K562 (cell line): ENCODE measurements at regions not wholly inside any gene's neighbourhood (a gene's known extent, or its start where the extent isn't known, plus 50 kb on each side); places are given as distances from the start of the nearest gene placed in this dataset.

Experiments
- ATAC-seq: fragments of 200-7000 bp; cut with Tn5 transposase; 3 replicates; pipeline ENCODE4 v1.9.1; 2020; ENCODE audit warnings: moderate library complexity
- BruUV-seq: library from RNA; stranded (reverse); fragments of 400-500 nt; replicated peaks from 2 replicates; lab custom pipeline; 2021; lab: Mats Ljungman, UMichigan
- CTCF ChIA-PET: fragments of 300-600 bp; formaldehyde crosslinking; extraction: SDS; loops from one replicate; lab custom pipeline; 2021; ENCODE audit warnings: low intra/inter-chr PET ratio; lab: Yijun Ruan, JAX
- POLR2A ChIA-PET: fragments of 300-600, 350-650 bp; sonication (Branson Sonifier 250); formaldehyde crosslinking; extraction: SDS; loops from one replicate; lab custom pipeline; 2021; ENCODE audit warnings: antibody characterized with exemption, inconsistent platforms; lab: Yijun Ruan, JAX
- DNase-seq, 4 experiments: peaks; one replicate each; pipeline versions ENCODE4 v3.0.0 to v3.0.0-alpha.2; 2011 to 2018; ENCODE audit warnings: low spot score in 3 of 4, mixed read lengths in 3 of 4; ENCODE audit errors: extremely low read depth in 1 of 4
- FAIRE-seq: peaks from 2 replicates; lab custom pipeline; 2011; peaks lifted over from hg19 to GRCh38; lab: Jason Lieb, UNC
- H2AFZ ChIP-seq: 2 replicates; pipeline ENCODE4 v1.6.0; 2011; ENCODE audit warnings: low read depth, low read length, control low read depth, inconsistent platforms
- H3K27ac ChIP-seq: fragments of 200-600 bp; 3 replicates; pipeline ENCODE4 v1.8.0; 2011; ENCODE audit warnings: low read depth, mild to moderate bottlenecking, control low read depth, inconsistent platforms, low read length, moderate library complexity, mixed read lengths; ENCODE audit errors: extremely low read depth
- H3K27me3 ChIP-seq, 2 experiments: fragments of 300-600 bp in 1 of 2; 2 replicates in 1 of 2; 3 replicates in 1 of 2; pipeline versions ENCODE4 v1.6.0 to v1.8.0; 2011; ENCODE audit warnings: inconsistent platforms in 2 of 2, low read length in 2 of 2, mild to moderate bottlenecking in 1 of 2, mixed read lengths in 1 of 2, moderate library complexity in 1 of 2; ENCODE audit not compliant: control insufficient read depth in 2 of 2, insufficient read depth in 2 of 2
- H3K36me3 ChIP-seq: fragments of 300-600 bp; 3 replicates; pipeline ENCODE4 v1.8.0; 2011; ENCODE audit warnings: mild to moderate bottlenecking, low read length, inconsistent platforms; ENCODE audit not compliant: control insufficient read depth, insufficient read depth
- H3K4me1 ChIP-seq, 2 experiments: fragments of 200-600 bp in 1 of 2; replicated peaks in 1 of 2; 2 replicates in 1 of 2; 3 replicates in 1 of 2; pipeline versions ENCODE4 v1.5.1 to v1.8.0; 2011; ENCODE audit warnings: inconsistent platforms in 2 of 2, low read length in 2 of 2, mild to moderate bottlenecking in 1 of 2, mixed read lengths in 1 of 2, moderate library complexity in 1 of 2; ENCODE audit not compliant: control insufficient read depth in 2 of 2, insufficient read depth in 2 of 2
- H3K4me2 ChIP-seq: 2 replicates; pipeline ENCODE4 v1.6.1; 2011; ENCODE audit warnings: low read length, control low read depth, inconsistent platforms, mixed read lengths; ENCODE audit not compliant: insufficient read depth
- H3K4me3 ChIP-seq: fragments of 200-600 bp; sonication (generic), shearing (Covaris generic); 2 replicates; pipeline ENCODE4 v1.5.1; 2016; ENCODE audit warnings: control low read depth, inconsistent platforms
- H3K79me2 ChIP-seq: fragments of 200-600 bp; 3 replicates; pipeline ENCODE4 v1.8.0; 2011; ENCODE audit warnings: low read length, inconsistent platforms; ENCODE audit not compliant: control insufficient read depth, insufficient read depth
- H3K9ac ChIP-seq, 2 experiments: 2 replicates each; pipeline versions ENCODE4 v1.6.0 to v1.6.1; 2011; ENCODE audit warnings: low read depth in 2 of 2, low read length in 2 of 2, control low read depth in 1 of 2, inconsistent platforms in 1 of 2, mild to moderate bottlenecking in 1 of 2, mixed read lengths in 1 of 2; ENCODE audit not compliant: insufficient read depth in 1 of 2
- H3K9me1 ChIP-seq: one replicate; pipeline ENCODE4 v1.6.0; 2011; ENCODE audit warnings: inconsistent platforms, mild to moderate bottlenecking, low read length, moderate library complexity; ENCODE audit not compliant: control insufficient read depth, insufficient read depth
- H3K9me3 ChIP-seq: replicated peaks from 2 replicates; pipeline ENCODE4 v1.5.1; 2011; ENCODE audit warnings: low read depth, low read length, inconsistent platforms; ENCODE audit not compliant: control insufficient read depth, insufficient read depth
- H4K20me1 ChIP-seq: replicated peaks from 2 replicates; pipeline ENCODE4 v1.6.1; 2011; ENCODE audit warnings: low read length, inconsistent platforms, mixed read lengths; ENCODE audit not compliant: control insufficient read depth, insufficient read depth
- NCOR1 ChIP-seq: fragments of 450-650 bp; IDR thresholded peaks from 2 replicates; pipeline ENCODE4 v1.6.1; 2016; ENCODE audit warnings: mild to moderate bottlenecking, moderate library complexity
- PHF20 ChIP-seq: fragments of 450-650 bp; IDR thresholded peaks from 2 replicates; pipeline ENCODE4 v1.6.1; 2018; ENCODE audit not compliant: partially characterized antibody
- RBM25 ChIP-seq: fragments of 200-400 bp; formaldehyde crosslinking; IDR thresholded peaks from 2 replicates; pipeline ENCODE4 v1.6.1; 2018; ENCODE audit warnings: low read length, low read depth, moderate library complexity; ENCODE audit not compliant: severe bottlenecking
- WGBS: fragments of 100-300 bp; shearing (Covaris generic); methylation state at CpG from one replicate; pipeline ENCODE4 v1.1.6; 2016; ENCODE audit warnings: low coverage, mixed read lengths; ENCODE audit not compliant: insufficient coverage; ENCODE audit errors: missing lambda C conversion rate; 5-methylcytosine and 5-hydroxymethylcytosine counted together
- in situ Hi-C: fragments of 300-500 bp; cut with MboI; formaldehyde crosslinking; loops from 4 replicates; pipeline ENCODE4 v1.15.0; 2018; ENCODE audit warnings: inconsistent platforms, mixed read lengths
- intact Hi-C: fragments of 100-400 bp; cut with micrococcal nuclease; formaldehyde crosslinking; loops from 2 replicates; pipeline ENCODE4 v1.14.2; 2022
- TF ChIP-seq, protein P1 (sequence below): fragments of 150-350 bp; conservative IDR thresholded peaks from 2 replicates; pipeline ENCODE4 v1.6.1; 2014; ENCODE audit warnings: low read length

DNA sequence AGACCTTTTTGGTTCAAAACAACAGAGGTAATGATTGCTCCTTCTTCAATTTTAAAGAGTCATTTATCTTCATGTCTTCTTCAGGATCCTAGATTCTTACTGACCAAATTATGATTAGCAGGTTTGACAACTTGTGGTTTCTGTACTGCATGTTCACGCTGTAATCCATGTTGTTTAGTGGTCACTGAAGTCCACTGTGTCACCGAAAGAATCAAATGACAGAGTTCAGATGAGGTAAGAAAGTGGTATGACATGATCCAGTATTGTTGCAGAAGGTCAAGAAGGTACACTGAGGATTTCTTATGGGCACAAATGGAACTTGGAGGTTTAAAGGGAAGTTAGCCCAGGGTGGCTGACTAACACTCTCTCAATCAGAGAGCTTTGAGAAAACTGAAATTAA is 649.2 kb downstream of the EFNA5 start:
- in situ Hi-C loops: no loop called here
- Histone ChIP-seq H3K4me1 (no peaks in the 10 kb centered on the region), H3K9me3 (no peaks in the 10 kb centered on the region), H3K27ac (no peak overlapping the region), H4K20me1 (no peaks in the 10 kb centered on the region), H2AFZ (no peak overlapping the region), H3K27me3 (no peaks in the 10 kb centered on the region), H3K4me3 (no peak overlapping the region), H3K4me2 (no peak overlapping the region), H3K9me1 (no peaks in the 10 kb centered on the region), H3K36me3 (no peaks in the 10 kb centered on the region), H3K9ac (no peak overlapping the region), H3K79me2 (no peaks in the 10 kb centered on the region)
- TF ChIP-seq, protein P1, sequence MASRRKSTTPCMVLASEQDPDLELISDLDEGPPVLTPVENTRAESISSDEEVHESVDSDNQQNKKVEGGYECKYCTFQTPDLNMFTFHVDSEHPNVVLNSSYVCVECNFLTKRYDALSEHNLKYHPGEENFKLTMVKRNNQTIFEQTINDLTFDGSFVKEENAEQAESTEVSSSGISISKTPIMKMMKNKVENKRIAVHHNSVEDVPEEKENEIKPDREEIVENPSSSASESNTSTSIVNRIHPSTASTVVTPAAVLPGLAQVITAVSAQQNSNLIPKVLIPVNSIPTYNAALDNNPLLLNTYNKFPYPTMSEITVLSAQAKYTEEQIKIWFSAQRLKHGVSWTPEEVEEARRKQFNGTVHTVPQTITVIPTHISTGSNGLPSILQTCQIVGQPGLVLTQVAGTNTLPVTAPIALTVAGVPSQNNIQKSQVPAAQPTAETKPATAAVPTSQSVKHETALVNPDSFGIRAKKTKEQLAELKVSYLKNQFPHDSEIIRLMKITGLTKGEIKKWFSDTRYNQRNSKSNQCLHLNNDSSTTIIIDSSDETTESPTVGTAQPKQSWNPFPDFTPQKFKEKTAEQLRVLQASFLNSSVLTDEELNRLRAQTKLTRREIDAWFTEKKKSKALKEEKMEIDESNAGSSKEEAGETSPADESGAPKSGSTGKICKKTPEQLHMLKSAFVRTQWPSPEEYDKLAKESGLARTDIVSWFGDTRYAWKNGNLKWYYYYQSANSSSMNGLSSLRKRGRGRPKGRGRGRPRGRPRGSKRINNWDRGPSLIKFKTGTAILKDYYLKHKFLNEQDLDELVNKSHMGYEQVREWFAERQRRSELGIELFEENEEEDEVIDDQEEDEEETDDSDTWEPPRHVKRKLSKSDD: no peak
- TF ChIP-seq PHF20: no peak
- TF ChIP-seq RBM25: no peak
- no peak for TF ChIP-seq NCOR1
- BruUV-seq: no TSS peak
- 0% methylated on average over 2 of the region's 2 CpGs for WGBS
- ChIA-PET POLR2A (no interaction called here), CTCF (interaction anchor here (0.6 kb wide), 1 partner anchor 475 kb away, joined by 3 read pairs; no protein-coding TSS in a partner anchor)
- no peak for FAIRE-seq
- no peak for DNase-seq
- intact Hi-C loops: no loop called here
- ATAC-seq: no peak
